ENCODE measurements at regions not wholly inside any gene's neighbourhood (a gene's known extent, or its start where the extent isn't known, plus 50 kb on each side); places are given as distances from the start of the nearest gene placed in this dataset.

DNA sequence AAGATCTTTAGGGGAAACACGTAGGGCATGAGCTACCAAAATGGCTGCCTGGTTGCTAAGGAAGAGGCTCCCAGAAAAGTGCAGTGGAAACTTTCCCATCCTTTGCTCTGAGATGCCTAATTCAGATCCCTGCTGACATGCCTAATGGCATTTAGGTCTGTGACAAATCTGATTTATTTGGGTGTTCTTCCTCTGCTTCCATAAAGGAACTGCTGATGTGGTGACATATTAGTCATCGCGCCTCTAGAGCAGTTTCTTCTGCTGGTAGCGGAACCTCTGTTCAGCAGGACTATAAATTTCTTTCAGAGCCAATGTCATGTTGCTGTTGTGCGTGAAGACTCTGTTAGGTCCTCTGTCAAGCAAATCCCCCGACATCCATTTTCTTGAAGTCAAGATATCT lies 310.0 kb downstream of the PDHA2 start:
- no peaks in the 10 kb centered on the region for H3K4me1 ChIP-seq (ENCODE audit: insufficient read depth, low read length)

DNA sequence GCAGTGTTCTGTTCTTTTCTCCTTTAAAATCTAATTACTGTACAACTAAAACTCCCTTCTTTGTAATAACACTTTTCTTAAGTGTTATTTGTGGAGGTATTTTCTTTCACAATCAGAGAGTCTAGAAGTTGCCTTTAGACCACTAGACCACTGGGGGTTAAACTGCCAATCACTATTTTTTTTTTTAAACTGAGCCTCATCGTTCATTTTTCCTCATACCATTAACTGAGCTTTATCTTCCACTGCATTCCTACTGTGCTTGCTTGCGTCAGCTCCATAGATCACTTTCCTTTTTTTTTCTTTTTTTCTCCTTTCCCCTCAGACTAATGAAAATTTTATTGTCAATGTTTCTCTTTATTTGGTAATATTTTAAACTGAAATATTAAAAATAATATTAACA lies 310.6 kb downstream of the PDHA2 start:
- Histone ChIP-seq H3K9ac (ENCODE audit: low read depth, low read length) (no peak overlapping the region), H3K36me3 (ENCODE audit: insufficient read depth, low read length) (no peaks in the 10 kb centered on the region), H3K4me1 (ENCODE audit: insufficient read depth, low read length) (no peaks in the 10 kb centered on the region), H3K9me3 (ENCODE audit: control insufficient read depth, insufficient read depth, low read length) (no peaks in the 10 kb centered on the region)

More for the DNA sequence above, 310.0 kb downstream of the PDHA2 start:
- Histone ChIP-seq H3K36me3 (ENCODE audit: insufficient read depth, low read length) (no peaks in the 10 kb centered on the region), H3K9me3 (ENCODE audit: control insufficient read depth, insufficient read depth, low read length) (no peaks in the 10 kb centered on the region), H3K9ac (ENCODE audit: low read depth, low read length) (no peak overlapping the region)

DNA sequence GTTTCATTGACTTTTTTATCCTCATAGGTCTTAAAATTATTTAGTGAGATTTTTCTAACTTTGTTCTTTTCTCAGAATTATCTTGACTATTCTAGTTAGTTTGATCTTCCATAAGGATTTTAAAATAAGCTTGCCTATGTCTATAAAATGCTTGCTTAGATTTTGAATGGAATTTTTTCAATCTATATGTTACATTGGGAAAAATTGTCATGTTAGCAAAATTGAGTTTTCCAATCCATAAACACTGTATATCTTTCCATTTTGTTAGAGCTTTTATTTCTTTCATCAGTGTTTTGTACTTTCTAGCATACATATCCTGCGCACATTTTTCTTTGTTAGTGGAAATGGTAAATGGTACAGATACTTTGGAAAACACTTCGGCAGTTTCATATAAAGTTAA lies 312.9 kb downstream of the PDHA2 start:
- H3K4me1 ChIP-seq (ENCODE audit: insufficient read depth, low read length), result no peaks in the 10 kb centered on the region
- H3K9ac ChIP-seq (ENCODE audit: low read depth, low read length), result no peak overlapping the region

DNA sequence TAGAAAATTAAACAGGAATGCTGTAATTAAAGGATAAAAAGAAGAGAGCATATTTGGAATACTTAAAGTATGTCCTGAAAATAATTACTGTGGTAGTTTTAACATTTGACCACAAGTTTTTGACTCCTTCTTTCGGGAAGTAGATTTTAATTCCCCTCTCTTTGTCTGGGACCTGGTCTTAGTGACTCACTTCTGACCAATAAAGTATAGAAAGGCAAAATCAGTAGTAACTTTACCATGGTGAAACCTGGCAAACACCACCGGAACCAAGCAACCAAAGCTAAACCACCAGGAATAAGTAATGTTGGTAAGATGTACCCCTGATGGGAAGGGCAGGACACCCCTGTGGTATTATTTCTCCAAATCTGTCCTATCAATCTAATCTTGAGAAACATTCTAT lies 314.8 kb downstream of the PDHA2 start:
- Histone ChIP-seq H3K9ac (ENCODE audit: low read depth, low read length) (no peak overlapping the region), H3K4me1 (ENCODE audit: insufficient read depth, low read length) (no peaks in the 10 kb centered on the region), H3K36me3 (ENCODE audit: insufficient read depth, low read length) (no peaks in the 10 kb centered on the region), H3K9me3 (ENCODE audit: control insufficient read depth, insufficient read depth, low read length) (no peaks in the 10 kb centered on the region)

More for the DNA sequence above, 312.9 kb downstream of the PDHA2 start:
- H3K36me3 ChIP-seq (ENCODE audit: insufficient read depth, low read length), result no peaks in the 10 kb centered on the region
- H3K9me3 ChIP-seq (ENCODE audit: control insufficient read depth, insufficient read depth, low read length), result no peaks in the 10 kb centered on the region

DNA sequence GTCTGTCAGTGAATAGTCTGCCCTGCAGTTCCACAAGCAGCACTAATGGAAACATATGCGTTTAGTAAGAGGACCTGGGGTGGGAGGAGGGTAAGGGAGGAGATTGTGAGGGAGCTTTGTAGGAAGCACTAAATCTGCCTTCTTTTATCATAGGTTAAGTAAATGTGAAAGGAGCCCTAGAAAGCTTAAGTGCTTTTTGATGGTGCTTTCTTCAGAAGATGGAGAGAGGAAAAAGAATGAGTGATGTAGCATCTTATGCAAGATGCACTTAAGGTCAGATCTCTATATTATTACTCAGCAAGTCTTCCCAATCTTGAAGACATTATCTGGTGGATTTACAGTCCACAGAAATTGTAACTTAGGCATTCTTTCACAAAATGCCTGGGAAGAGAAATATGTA lies 322.7 kb downstream of the PDHA2 start:
- Histone ChIP-seq H3K9ac (ENCODE audit: low read depth, low read length) (no peak overlapping the region), H3K9me3 (ENCODE audit: control insufficient read depth, insufficient read depth, low read length) (no peaks in the 10 kb centered on the region), H3K36me3 (ENCODE audit: insufficient read depth, low read length) (no peaks in the 10 kb centered on the region), H3K4me1 (ENCODE audit: insufficient read depth, low read length) (no peaks in the 10 kb centered on the region)

DNA sequence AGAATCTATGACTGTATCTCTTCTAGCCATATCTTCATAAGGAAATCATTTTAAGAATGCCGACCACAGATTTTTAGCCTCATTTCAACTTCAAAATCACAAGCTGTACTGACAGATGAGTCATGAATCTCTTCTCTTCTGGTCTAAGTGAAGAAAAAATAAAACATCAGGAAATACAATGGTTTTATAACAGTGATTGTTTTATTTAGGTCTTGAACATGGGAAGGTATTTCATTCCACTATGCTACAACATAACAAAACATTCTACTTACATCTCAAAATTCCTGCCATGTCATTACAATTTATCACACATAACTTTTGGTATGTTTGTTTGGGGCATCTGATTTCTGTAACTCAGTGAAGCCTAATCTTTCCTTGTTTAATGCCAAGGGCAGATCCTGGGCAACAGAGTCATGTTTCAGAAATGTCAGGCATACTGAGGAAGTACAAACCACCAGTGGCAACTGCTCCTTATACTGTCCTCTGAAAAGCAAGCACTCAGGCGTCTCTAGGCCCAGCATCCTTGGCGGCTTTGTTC lies 325.0 kb downstream of the PDHA2 start:
- Histone ChIP-seq H3K4me1 (ENCODE audit: insufficient read depth, low read length) (no peaks in the 10 kb centered on the region), H3K36me3 (ENCODE audit: insufficient read depth, low read length) (no peaks in the 10 kb centered on the region), H3K9me3 (ENCODE audit: control insufficient read depth, insufficient read depth, low read length) (no peaks in the 10 kb centered on the region), H3K9ac (ENCODE audit: low read depth, low read length) (no peak overlapping the region)

DNA sequence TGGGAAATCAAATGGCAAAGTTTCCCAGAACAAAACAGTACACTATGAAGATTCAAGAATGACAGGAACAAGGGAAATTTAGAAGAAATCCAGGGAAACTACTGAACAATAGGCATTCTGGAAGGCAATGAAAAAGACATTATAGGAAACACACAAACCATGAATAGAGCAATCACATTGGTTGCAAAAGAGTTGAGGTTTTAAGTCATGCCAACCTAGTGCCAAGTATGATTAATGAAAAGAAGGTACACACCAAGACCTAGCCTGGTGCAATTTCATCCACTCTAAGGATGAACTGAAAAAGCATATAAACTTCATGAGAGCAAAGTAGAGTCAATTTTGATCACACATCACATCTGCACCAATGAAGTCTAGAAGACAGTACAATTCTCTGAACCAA lies 326.9 kb downstream of the PDHA2 start:
- no peaks in the 10 kb centered on the region for H3K4me1 ChIP-seq (ENCODE audit: insufficient read depth, low read length)
- H3K9ac ChIP-seq (ENCODE audit: low read depth, low read length), result no peak overlapping the region
- H3K9me3 ChIP-seq (ENCODE audit: control insufficient read depth, insufficient read depth, low read length), result no peaks in the 10 kb centered on the region
- no peaks in the 10 kb centered on the region for H3K36me3 ChIP-seq (ENCODE audit: insufficient read depth, low read length)

DNA sequence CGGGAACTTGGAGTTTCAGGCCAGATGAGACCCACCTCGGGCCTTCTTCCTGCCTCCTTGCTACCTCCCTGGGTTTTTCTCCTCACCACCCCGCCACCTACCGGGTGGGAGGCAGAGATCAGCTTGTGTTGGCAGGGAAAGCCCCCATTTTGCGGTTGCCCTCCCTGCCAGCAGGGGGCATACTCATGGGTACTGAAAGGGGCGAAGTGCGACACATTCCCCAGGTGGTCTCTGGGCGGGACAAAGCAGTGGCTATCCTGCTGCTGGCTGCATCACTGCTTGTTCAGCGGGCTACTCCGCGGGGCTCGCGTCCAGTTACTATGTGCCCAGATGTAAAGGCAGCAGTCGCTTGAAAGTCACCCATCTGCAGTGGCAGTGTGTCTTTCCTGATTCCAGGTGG lies 330.3 kb downstream of the PDHA2 start:
- Histone ChIP-seq H3K4me1 (ENCODE audit: insufficient read depth, low read length) (no peaks in the 10 kb centered on the region), H3K9me3 (ENCODE audit: control insufficient read depth, insufficient read depth, low read length) (no peaks in the 10 kb centered on the region), H3K36me3 (ENCODE audit: insufficient read depth, low read length) (no peaks in the 10 kb centered on the region), H3K9ac (ENCODE audit: low read depth, low read length) (no peak overlapping the region; the same call in 1 of the 2 replicates)

DNA sequence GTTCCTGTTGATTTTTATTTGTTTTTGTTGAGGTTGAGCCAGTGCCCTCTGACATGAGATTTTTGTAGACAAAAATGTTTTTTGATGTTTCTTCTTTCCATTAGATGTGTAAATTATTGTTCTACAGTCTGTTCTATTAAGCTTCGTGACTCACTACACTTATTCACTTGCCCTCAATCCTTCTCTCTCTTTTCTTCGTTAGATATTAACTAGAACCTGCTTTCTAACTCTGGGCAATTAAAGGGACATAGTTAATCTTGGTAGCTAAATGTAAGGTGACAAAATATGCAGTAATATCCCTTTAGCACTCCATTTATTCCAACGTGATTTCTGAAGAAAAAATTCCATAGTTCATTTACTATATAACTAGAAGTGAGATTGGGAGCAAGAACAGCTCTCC lies 333.9 kb downstream of the PDHA2 start:
- no peaks in the 10 kb centered on the region for H3K36me3 ChIP-seq (ENCODE audit: insufficient read depth, low read length)
- H3K9ac ChIP-seq (ENCODE audit: low read depth, low read length), result no peak overlapping the region
- H3K9me3 ChIP-seq (ENCODE audit: control insufficient read depth, insufficient read depth, low read length), result no peaks in the 10 kb centered on the region
- H3K4me1 ChIP-seq (ENCODE audit: insufficient read depth, low read length), result no peaks in the 10 kb centered on the region

DNA sequence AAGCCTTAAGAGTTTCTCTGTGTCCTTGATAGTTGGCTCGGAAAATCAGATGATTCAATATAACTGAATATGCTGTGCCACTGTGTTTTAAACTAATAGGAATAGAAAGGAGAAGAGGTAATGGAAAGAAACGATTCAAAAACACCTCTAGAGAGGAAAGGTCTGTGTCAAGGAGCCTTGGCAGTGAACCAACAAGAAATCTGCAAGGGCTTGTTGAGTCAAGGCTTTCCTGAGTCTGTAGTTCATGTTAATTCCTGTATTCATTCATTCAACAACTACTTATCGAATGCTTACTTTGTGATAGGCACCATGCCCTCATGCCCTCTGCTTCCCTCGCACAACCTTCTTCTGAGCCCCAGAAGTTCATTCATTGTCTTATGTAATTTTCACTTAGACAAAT lies 336.0 kb downstream of the PDHA2 start:
- Histone ChIP-seq H3K36me3 (ENCODE audit: insufficient read depth, low read length) (no peaks in the 10 kb centered on the region), H3K9me3 (ENCODE audit: control insufficient read depth, insufficient read depth, low read length) (no peaks in the 10 kb centered on the region), H3K4me1 (ENCODE audit: insufficient read depth, low read length) (no peaks in the 10 kb centered on the region), H3K9ac (ENCODE audit: low read depth, low read length) (no peak overlapping the region)

DNA sequence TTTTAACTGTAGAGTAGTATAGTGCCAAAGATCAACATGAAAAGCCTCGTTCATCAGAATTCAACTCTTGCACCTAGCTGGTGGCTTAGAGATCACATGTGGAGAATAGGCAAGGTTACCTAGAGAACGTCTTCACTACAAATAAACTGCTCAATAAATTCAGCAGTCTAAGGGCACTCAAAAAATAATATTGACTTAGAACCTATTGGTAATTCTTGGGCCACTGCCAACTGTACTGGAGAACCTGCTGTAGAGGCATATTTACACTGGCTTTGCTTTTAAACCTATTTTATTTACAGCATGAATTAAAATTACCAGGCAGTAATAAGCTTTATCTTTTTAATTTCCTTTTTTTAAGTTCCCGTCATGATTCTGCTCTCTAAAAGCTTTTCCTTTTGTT lies 343.7 kb downstream of the PDHA2 start:
- Histone ChIP-seq H3K4me1 (ENCODE audit: insufficient read depth, low read length) (no peaks in the 10 kb centered on the region), H3K9me3 (ENCODE audit: control insufficient read depth, insufficient read depth, low read length) (no peaks in the 10 kb centered on the region), H3K36me3 (ENCODE audit: insufficient read depth, low read length) (no peaks in the 10 kb centered on the region), H3K9ac (ENCODE audit: low read depth, low read length) (no peak overlapping the region)

DNA sequence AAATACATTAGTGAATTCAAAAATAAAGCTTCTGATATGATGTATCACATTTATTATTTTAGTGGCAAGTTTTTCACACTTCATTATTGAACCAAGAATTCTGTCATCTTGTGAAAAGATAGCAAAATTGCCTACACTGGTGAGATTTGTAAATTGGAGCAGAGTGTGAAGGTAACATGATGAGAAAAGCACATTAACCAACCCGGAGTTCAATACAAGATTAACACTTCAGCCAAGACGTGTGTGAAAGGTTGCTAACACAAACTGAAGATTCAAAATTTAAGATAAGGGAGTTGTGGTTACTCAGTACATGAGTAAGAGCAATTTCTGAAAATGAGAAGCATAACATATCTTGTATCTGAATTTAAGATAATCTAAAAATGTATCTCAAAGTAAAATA lies 346.7 kb downstream of the PDHA2 start:
- H3K9ac ChIP-seq (ENCODE audit: low read depth, low read length), result no peak overlapping the region
- H3K36me3 ChIP-seq (ENCODE audit: insufficient read depth, low read length), result no peaks in the 10 kb centered on the region
- no peaks in the 10 kb centered on the region for H3K4me1 ChIP-seq (ENCODE audit: insufficient read depth, low read length)
- no peaks in the 10 kb centered on the region for H3K9me3 ChIP-seq (ENCODE audit: control insufficient read depth, insufficient read depth, low read length)

DNA sequence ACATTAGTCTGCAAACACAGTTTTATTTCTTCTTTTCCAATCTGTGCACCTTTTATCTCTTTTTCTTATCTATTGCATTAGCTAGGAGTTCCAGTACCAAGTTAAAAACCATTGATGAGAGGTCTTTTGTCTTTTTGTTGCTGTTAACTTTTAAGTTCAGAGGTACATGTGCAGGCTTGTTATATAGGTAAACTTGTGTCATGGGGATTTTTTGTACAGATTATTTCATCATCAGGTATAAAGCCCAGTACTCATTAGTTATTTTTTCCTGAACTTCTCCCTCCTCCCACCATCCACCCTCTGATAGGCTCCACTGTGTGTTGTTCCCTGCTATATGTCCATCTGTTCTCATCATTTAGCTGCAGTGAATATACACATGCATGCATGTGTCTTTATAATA lies 349.9 kb downstream of the PDHA2 start:
- Histone ChIP-seq H3K9me3 (ENCODE audit: control insufficient read depth, insufficient read depth, low read length) (no peaks in the 10 kb centered on the region), H3K9ac (ENCODE audit: low read depth, low read length) (no peak overlapping the region), H3K4me1 (ENCODE audit: insufficient read depth, low read length) (no peaks in the 10 kb centered on the region)

DNA sequence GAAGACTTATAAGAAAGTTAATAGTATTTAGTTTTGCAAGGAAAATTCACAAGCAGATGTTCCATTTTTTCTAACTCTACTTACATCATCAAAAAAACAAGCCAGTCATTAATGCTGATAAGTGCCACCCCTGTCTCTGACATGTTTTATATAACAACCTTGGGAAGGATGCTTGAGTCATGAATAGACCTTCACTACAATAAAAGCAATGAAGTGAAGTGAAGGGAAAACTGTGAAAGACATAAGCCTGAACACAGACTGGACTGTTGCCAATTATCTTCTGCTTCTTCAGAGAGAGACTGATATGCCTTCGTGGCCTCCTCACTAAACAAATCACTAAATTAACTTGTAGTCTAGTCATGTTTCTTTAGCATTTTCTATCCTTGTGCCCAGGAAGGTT lies 353.2 kb downstream of the PDHA2 start:
- H3K9me3 ChIP-seq (ENCODE audit: control insufficient read depth, insufficient read depth, low read length), result no peaks in the 10 kb centered on the region
- no peaks in the 10 kb centered on the region for H3K36me3 ChIP-seq (ENCODE audit: insufficient read depth, low read length)
- no peaks in the 10 kb centered on the region for H3K4me1 ChIP-seq (ENCODE audit: insufficient read depth, low read length)
- no peak overlapping the region for H3K9ac ChIP-seq (ENCODE audit: low read depth, low read length)

More for the DNA sequence above, 349.9 kb downstream of the PDHA2 start:
- no peaks in the 10 kb centered on the region for H3K36me3 ChIP-seq (ENCODE audit: insufficient read depth, low read length)

DNA sequence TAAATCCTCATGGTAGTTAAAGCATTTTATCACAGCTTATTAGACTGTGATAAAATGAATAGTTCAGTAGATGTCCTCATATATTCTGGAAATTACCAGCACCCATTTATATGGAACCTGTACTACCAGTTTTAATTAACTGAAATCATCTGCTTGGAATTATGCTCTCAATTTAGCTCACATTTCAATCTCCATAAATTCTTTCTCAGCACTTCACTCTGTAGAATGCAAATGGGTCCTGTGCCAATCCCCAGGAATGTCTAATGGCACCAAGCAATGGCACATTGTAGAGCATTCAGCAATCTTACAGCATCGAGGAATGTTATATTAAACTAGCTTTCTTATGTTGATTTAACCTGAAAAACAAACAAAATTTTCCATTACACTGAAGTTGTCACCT lies 355.1 kb downstream of the PDHA2 start:
- Histone ChIP-seq H3K9me3 (ENCODE audit: control insufficient read depth, insufficient read depth, low read length) (no peaks in the 10 kb centered on the region), H3K9ac (ENCODE audit: low read depth, low read length) (no peak overlapping the region), H3K4me1 (ENCODE audit: insufficient read depth, low read length) (no peaks in the 10 kb centered on the region), H3K36me3 (ENCODE audit: insufficient read depth, low read length) (no peaks in the 10 kb centered on the region)

Data from ES-I3 (cell line).